Gastrocnemius medialis (tissue), 4 donors: ENCODE measurements at regions not wholly inside any gene's neighbourhood (a gene's known extent, or its start where the extent isn't known, plus 50 kb on each side); places are given as distances from the start of the nearest gene placed in this dataset.

Experiments
- CTCF ChIP-seq, 5 experiments: fragments of 450-650 bp in 3 of 5; fragments of 200-600 bp in 2 of 5; sonication (generic) in 2 of 5; IDR thresholded peaks in 4 of 5; conservative IDR thresholded peaks in 1 of 5; 1 replicate in 4 of 5; 2 replicates in 1 of 5; pipeline ENCODE4 v1.5.1; 2016 to 2019; ENCODE audit warnings: antibody characterized with exemption in 5 of 5, mild to moderate bottlenecking in 3 of 5, moderate library complexity in 3 of 5
- POLR2A ChIP-seq, 2 donors: fragments of 450-650 bp; IDR thresholded peaks; one replicate each; pipeline ENCODE4 v1.6.1; 2017; ENCODE audit warnings: antibody characterized with exemption in 2 of 2, mild to moderate bottlenecking in 2 of 2, moderate library complexity in 2 of 2

GRCh38 chr13:26991508-26992181 lies 180.0 kb downstream of the USP12 start:
- no peak for TF ChIP-seq CTCF (IDR thresholded peaks at IDR 0.05 in 4 of 5, conservative IDR thresholded peaks at IDR 0.05 in 1 of 5)
- no peak for TF ChIP-seq POLR2A (IDR thresholded peaks at IDR 0.05)
